22Rv1 (cell line): ENCODE measurements at regions not wholly inside any gene's neighbourhood (a gene's known extent, or its start where the extent isn't known, plus 50 kb on each side); places are given as distances from the start of the nearest gene placed in this dataset.

ENCODE experiments used
- H3K27ac ChIP-seq: fragments of 450-650 bp; 2 replicates; pipeline ENCODE4 v1.5.1; 2017
- ZFX ChIP-seq: fragments of 450-650 bp; IDR thresholded peaks from 2 replicates; pipeline ENCODE4 v1.6.1; 2017; ENCODE audit warnings: antibody characterized with exemption, borderline replicate concordance
- TF ChIP-seq, protein P1 (sequence below): fragments of 450-650 bp; IDR thresholded peaks from 2 replicates; pipeline ENCODE4 v1.5.1; 2017; ENCODE audit warnings: mild to moderate bottlenecking

DNA sequence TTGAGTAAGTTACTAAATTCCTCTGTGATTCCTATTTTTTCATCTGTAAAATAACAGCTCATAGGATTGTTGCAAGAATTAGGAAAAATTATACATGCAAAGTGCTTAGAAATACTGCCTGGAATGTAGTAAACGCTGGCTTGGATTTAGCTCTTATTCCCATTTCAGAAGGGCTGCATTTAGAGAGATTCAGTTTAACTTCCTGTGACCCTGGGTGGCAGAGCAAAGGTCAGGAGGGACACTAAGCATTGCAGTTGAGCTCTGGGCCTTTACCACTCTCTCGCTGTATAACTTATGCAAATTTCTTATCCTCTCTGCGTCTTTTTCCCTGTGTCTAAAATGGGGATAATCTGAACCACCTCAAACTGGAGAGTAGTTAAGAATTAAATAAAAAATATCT, 241.0 kb upstream of the POU3F1 start:
- no peak overlapping the region for H3K27ac ChIP-seq
- TF ChIP-seq, protein P1, sequence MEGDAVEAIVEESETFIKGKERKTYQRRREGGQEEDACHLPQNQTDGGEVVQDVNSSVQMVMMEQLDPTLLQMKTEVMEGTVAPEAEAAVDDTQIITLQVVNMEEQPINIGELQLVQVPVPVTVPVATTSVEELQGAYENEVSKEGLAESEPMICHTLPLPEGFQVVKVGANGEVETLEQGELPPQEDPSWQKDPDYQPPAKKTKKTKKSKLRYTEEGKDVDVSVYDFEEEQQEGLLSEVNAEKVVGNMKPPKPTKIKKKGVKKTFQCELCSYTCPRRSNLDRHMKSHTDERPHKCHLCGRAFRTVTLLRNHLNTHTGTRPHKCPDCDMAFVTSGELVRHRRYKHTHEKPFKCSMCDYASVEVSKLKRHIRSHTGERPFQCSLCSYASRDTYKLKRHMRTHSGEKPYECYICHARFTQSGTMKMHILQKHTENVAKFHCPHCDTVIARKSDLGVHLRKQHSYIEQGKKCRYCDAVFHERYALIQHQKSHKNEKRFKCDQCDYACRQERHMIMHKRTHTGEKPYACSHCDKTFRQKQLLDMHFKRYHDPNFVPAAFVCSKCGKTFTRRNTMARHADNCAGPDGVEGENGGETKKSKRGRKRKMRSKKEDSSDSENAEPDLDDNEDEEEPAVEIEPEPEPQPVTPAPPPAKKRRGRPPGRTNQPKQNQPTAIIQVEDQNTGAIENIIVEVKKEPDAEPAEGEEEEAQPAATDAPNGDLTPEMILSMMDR, result no peak
- no peak for TF ChIP-seq ZFX

DNA sequence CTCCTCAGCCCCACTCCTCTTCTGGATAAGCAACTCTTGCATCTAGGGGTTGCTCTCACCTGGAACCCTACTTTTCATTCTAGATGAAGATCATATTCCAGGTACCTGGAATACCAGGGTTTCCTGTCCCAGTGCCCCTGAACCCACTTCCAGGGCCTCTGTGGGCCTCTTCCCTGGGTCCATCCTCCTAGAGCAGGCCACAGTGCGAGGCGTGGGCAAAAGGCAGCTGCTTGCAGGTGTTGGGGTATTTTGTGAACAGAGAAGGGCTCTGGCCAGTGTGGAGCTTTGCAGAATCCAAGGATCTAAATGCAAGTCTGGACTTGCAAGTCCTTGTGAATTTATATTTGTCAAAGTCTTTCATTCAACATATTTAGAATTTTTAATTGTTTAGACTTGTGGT, 240.4 kb upstream of the POU3F1 start:
- no peak for TF ChIP-seq ZFX
- TF ChIP-seq, protein P1, result no peak
- H3K27ac ChIP-seq, result no peak overlapping the region

DNA sequence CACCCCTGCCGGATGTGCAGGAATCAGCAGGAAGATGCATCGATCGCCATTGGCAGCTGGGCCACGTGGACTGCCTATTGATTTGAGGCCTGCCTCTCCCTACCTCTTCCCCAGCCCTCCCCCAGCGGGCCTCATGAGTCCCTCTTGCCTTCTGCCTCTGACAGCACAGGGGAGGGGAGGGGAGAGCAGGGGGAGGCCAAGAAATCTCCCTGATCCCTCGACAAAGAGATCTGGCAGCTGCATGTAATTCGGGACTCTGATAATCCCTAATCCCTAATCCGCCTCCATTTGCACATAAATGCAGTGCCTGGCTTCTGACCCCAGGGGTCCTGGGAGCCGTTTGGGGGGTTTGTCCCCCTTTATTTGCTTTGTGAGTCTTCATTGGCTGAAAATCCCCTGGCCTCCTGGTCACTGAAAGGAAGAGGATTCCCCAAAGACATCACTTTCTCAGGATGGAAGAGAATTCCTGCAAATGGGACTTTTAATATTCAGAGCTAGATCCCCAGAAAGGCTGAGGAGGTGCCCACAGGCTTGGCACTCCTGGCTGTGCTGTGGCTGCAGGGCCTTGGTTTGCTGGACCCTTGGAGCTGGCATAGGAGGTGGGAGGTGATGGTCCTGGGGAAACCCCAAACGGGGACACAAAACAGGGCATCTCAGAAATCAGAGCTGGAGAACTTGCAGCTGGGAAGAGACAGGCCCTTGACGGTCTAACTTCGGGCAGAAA, 239.4 kb upstream of the POU3F1 start:
- H3K27ac ChIP-seq, result no peak overlapping the region
- TF ChIP-seq, protein P1, result no peak
- TF ChIP-seq ZFX, result no peak

DNA sequence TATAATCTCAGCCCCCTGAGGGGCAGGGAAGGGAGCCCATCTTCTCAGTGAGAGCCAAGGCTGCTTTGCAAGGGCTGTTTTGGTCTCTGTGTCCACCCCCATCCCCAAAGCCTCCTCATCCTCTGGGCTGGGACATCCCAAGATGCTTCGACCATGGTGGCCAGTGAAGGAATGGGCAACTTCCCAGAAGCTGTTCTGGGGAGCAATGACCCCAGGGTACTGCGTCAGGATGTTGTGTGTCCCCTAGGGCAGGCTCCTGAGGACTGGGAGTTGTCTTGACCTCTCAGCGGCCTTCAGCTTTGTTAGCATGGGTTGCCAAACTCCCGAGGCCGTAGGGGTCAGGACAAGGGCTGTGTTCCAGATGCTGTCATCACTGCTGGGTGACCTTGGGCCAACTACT, 238.4 kb upstream of the POU3F1 start:
- no peak for TF ChIP-seq ZFX
- TF ChIP-seq, protein P1, result no peak
- no peak overlapping the region for H3K27ac ChIP-seq

DNA sequence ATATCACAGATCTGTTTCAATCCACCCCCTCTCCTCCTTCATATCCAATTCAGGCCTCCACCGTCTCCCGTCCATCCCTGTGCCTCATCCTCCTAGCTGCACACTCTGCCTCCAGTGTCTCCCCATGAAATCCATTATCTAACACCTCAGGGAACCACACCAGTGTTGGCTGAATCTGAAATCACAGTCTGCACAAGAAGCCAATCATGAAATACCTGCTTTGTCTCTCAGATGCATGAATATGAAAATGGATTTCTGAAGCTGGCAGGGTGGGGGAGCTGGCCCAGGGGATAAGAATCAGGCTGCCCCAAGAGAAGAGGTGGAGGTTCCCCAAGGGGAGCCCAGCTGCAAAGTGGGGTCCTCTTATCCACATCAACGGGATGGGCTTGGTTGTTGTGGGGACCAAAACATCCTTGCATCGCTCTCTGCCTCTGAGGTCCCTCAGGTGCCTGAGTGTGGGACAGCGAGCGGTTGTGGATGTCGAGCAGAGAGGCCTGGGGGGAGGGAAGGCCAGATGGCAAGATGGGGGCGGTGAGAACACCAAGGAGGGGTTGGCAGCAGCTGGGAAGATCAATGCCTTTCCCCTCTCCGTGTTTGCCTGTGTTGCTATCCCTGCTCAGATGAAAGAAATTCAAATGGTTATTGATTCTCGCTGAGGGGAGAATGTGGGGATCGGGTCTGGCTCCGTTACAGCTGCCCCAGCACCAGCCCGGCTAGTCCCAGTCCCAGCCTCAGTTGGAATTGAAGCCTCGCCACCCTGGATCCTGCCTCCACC, 237.3 kb upstream of the POU3F1 start:
- no peak for TF ChIP-seq ZFX
- TF ChIP-seq, protein P1, result no peak
- H3K27ac ChIP-seq, result no peak overlapping the region

DNA sequence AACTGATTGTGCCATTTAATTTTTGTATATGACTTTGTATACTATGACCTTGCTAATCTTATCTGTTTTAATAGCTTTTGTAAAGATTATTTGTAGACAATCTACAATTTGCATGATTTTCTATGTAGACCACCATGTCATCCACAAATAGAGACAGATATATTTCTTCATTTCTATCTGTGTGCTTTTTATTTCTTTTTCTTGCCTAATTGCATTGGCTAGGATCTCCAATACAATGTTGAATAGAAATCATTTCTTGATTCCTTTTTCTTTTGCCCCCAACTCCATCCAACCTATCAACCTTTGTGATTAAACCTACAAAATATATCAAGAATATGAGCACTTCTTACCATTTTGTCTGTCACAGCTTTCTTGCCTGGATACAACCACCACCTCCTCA, 232.6 kb upstream of the POU3F1 start:
- TF ChIP-seq, protein P1, result no peak
- TF ChIP-seq ZFX, result no peak
- no peak overlapping the region for H3K27ac ChIP-seq

DNA sequence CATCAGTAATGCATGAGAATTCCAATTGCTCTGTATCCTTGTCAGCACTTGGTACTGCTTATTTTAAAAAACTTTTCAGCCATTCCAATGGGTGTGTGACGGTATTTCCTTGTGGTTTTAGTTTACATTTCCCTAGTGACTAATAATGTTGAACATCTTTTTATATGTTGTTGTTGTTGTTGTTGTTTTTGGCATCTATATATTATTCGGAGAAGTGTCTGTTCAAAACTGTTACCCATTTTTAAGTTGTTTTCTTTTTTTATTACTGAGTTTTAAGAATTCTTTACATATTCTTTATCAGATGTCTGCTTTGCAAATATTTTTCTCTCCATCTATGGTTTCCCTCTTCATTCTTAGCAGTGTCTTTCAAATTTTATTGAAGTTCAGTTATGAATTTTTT, 231.1 kb upstream of the POU3F1 start:
- TF ChIP-seq, protein P1, result no peak
- no peak for TF ChIP-seq ZFX
- no peak overlapping the region for H3K27ac ChIP-seq
